NT2/D1 (cell line): ENCODE measurements at regions not wholly inside any gene's neighbourhood (a gene's known extent, or its start where the extent isn't known, plus 50 kb on each side); places are given as distances from the start of the nearest gene placed in this dataset.
"Not testable (repeated sequence)": the region's sequence is repeated elsewhere in the genome, so short reads cannot be mapped to it uniquely, and the experiment has no call there.

Source experiments
- DNase-seq: peaks from one replicate; pipeline ENCODE4 v3.0.0-alpha.2; 2011; ENCODE audit warnings: low read depth, low spot score
- H3K27me3 ChIP-seq: 2 replicates; pipeline ENCODE4 v1.6.0; 2011; ENCODE audit warnings: mild to moderate bottlenecking; ENCODE audit not compliant: insufficient read length, insufficient read depth
- H3K36me3 ChIP-seq: 2 replicates; pipeline ENCODE4 v1.6.1; 2011; ENCODE audit warnings: mild to moderate bottlenecking, low read length, mixed read lengths; ENCODE audit not compliant: insufficient read depth, insufficient read length
- H3K4me1 ChIP-seq: 2 replicates; pipeline ENCODE4 v1.5.1; 2011; ENCODE audit not compliant: insufficient read depth, insufficient read length
- H3K4me3 ChIP-seq: 2 replicates; pipeline ENCODE4 v1.5.1; 2011; ENCODE audit warnings: low read depth; ENCODE audit not compliant: insufficient read length
- H3K9ac ChIP-seq: 2 replicates; pipeline ENCODE4 v1.6.0; 2011; ENCODE audit warnings: low read depth; ENCODE audit not compliant: insufficient read length
- H3K9me3 ChIP-seq: 2 replicates; pipeline ENCODE4 v1.5.1; 2011; ENCODE audit warnings: mild to moderate bottlenecking, low read length; ENCODE audit not compliant: insufficient read depth
- SUZ12 ChIP-seq: IDR thresholded peaks from 2 replicates; pipeline ENCODE4 v1.6.1; 2011; ENCODE audit not compliant: insufficient read length, insufficient read depth; ENCODE audit errors: extremely low read depth
- YY1 ChIP-seq: IDR thresholded peaks from 2 replicates; pipeline ENCODE4 v1.6.1; 2011; ENCODE audit not compliant: insufficient read length, insufficient read depth
- ZNF274 ChIP-seq: IDR thresholded peaks from 2 replicates; pipeline ENCODE4 v1.6.1; 2011; ENCODE audit warnings: mild to moderate bottlenecking, low read depth, low read length

DNA sequence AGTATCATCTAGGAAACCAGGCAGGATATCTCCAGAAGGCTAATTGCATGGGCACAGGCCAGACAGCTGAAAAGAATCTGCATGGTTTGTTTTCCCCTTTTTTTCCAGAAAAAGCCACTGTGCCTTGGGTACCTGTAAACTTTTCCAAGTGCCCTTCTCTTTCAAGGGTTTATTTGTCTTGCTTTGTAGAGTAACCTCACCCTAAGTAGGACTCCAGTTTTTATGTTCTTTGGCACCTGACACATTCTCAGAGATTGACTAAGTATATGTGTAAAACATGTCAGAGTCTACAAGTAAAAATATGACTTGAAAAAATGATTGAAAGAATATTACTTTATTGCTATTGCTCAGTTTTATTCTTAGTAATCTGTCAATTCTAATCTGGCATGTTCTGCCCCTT is 70.7 kb upstream of the TEX13C start:
- TF ChIP-seq ZNF274 (no peak), SUZ12 (no peak), YY1 (no peak)
- no peaks in the 10 kb centered on the region for H3K27me3 ChIP-seq
- no peak for DNase-seq

DNA sequence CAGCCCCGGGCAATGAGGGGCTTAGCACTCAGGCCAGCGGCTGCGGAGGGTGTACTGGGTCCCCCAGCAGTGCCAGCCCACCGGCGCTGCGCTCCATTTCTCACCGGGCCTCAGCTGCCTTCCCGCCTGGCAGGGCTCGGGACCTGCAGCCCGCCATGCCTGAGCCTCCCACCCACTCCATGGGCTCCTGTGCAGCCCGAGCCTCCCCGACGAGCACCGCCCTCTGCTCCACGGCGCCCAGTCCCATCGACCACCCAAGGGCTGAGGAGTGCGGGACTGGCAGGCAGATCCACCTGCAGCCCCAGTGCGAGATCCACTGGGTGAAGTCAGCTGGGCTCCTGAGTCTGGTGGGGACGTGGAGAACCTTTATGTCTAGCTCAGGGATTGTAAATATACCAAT is 63.9 kb upstream of the TEX13C start:
- not testable (repeated sequence) for H3K9ac ChIP-seq, DNase-seq, H3K27me3 ChIP-seq, H3K9me3 ChIP-seq, H3K4me1 ChIP-seq, H3K36me3 ChIP-seq, H3K4me3 ChIP-seq

More for the DNA sequence above, 70.7 kb upstream of the TEX13C start:
- H3K9ac ChIP-seq: no peak overlapping the region
- H3K4me1 ChIP-seq: no peaks in the 10 kb centered on the region
- H3K4me3 ChIP-seq: no peak overlapping the region
- no peaks in the 10 kb centered on the region for H3K9me3 ChIP-seq
- no peaks in the 10 kb centered on the region for H3K36me3 ChIP-seq

DNA sequence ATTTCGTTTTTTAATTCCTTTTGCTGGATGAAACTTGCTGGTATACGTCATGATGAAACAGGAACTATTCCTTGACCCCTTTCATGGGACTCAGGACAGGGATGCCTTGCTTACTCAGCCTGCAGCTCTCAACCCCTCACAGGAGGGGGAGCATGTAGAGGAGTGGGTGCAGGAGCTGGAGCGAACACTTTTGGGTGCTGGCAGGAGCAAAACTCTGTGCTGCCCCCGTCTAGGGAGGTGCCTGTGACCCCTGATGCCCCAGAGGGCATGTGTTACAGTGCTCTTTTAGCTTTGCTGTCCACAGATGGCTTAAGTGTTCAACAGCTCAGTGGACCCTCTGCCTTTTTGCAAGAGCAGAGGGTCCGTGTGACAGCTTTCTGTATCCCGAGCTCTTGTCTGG is 56.8 kb upstream of the TEX13C start:
- Histone ChIP-seq H3K9ac (no peak overlapping the region), H3K9me3 (peaks cover 6% of the 10 kb centered on the region; the same call in 1 of the 2 replicates), H3K27me3 (no peaks in the 10 kb centered on the region), H3K4me3 (no peak overlapping the region), H3K4me1 (no peaks in the 10 kb centered on the region), H3K36me3 (no peaks in the 10 kb centered on the region)
- no peak for TF ChIP-seq SUZ12
- no peak for TF ChIP-seq ZNF274
- DNase-seq: no peak

DNA sequence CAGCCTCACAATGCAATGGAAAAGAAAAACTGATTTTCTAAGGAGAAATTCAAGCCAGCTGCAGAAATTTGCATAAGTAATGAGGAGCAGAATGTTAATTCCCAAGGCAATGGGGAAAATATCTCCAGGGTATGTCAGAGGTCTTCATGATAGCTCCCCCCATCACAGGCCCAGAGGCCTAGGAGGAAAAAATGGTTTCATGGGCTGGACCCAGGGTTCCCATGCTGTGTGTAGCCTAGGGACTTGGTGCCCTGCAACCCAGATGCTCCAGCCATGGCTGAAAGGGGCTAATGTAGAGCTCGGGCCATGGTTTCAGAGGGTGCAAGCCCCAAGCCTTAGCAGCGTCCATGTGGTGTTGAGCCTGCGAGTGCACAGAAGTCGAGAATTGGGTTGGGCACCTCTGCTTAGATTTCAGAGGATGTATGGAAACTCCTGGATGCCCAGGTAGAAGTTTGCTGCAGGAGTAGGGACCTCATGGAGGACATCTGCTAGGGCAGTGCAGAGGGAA is 53.5 kb upstream of the TEX13C start:
- H3K9ac ChIP-seq: no peak overlapping the region
- no peak for TF ChIP-seq SUZ12
- no peak for TF ChIP-seq ZNF274
- no peak for TF ChIP-seq YY1
- no peak for DNase-seq
- no peaks in the 10 kb centered on the region for H3K36me3 ChIP-seq
- no peaks in the 10 kb centered on the region for H3K4me1 ChIP-seq
- peaks cover 6% of the 10 kb centered on the region; the same call in 1 of the 2 replicates for H3K9me3 ChIP-seq
- H3K27me3 ChIP-seq: no peaks in the 10 kb centered on the region
- no peak overlapping the region for H3K4me3 ChIP-seq
